CD4-positive, alpha-beta memory T cell (primary cell): ENCODE measurements at regions not wholly inside any gene's neighbourhood (a gene's known extent, or its start where the extent isn't known, plus 50 kb on each side); places are given as distances from the start of the nearest gene placed in this dataset.

Experiments
- CTCF ChIA-PET: fragments of 350-600 bp; sonication (Branson Sonifier 250); formaldehyde crosslinking; loops from one replicate; lab custom pipeline; 2021; ENCODE audit warnings: inconsistent platforms; ENCODE audit not compliant: partially characterized antibody; lab: Charles Lee
- POLR2A ChIA-PET: fragments of 350-600 bp; sonication (Branson Sonifier 250); formaldehyde crosslinking; loops from one replicate; lab custom pipeline; 2021; ENCODE audit not compliant: partially characterized antibody; lab: Charles Lee
- DNase-seq, 5 donors: peaks; one replicate each; pipeline versions ENCODE4 v3.0.0 to v3.0.0-alpha.2; 2020 to 2022; ENCODE audit warnings: mixed read lengths in 1 of 5
- H3K27ac ChIP-seq: one replicate; pipeline ENCODE4 v1.7.0; 2013; ENCODE audit warnings: low read depth, low read length
- H3K27me3 ChIP-seq: 2 replicates; pipeline ENCODE4 v1.7.0; 2013; ENCODE audit warnings: mild to moderate bottlenecking, low read length, moderate library complexity; ENCODE audit not compliant: insufficient read depth
- H3K36me3 ChIP-seq: 2 replicates; pipeline ENCODE4 v1.7.0; 2013; ENCODE audit warnings: mild to moderate bottlenecking, low read length, moderate library complexity; ENCODE audit not compliant: insufficient read depth
- H3K4me1 ChIP-seq: 2 replicates; pipeline ENCODE4 v1.7.0; 2013; ENCODE audit warnings: mild to moderate bottlenecking, low read length, moderate library complexity; ENCODE audit not compliant: insufficient read depth
- H3K4me3 ChIP-seq, 2 donors: one replicate each; pipeline ENCODE4 v1.7.0; 2013; ENCODE audit warnings: low read length in 2 of 2, mild to moderate bottlenecking in 1 of 2
- H3K9me3 ChIP-seq, 2 donors: one replicate each; pipeline ENCODE4 v1.7.0; 2013; ENCODE audit warnings: low read length in 2 of 2, control low read depth in 1 of 2; ENCODE audit not compliant: control insufficient read depth in 1 of 2
- H3K27ac Mint-ChIP-seq, 7 donors: one replicate each; pipeline ENCODE4 v1.8.0; 2020 to 2021; ENCODE audit warnings: mixed read lengths in 7 of 7, mild to moderate bottlenecking in 6 of 7, inconsistent platforms in 3 of 7, moderate library complexity in 3 of 7
- H3K27me3 Mint-ChIP-seq, 2 donors: one replicate each; pipeline ENCODE4 v1.8.0; 2020 to 2021; ENCODE audit warnings: mixed read lengths in 2 of 2
- H3K36me3 Mint-ChIP-seq, 2 donors: one replicate each; pipeline ENCODE4 v1.8.0; 2020 to 2021; ENCODE audit warnings: mixed read lengths in 2 of 2, inconsistent platforms in 1 of 2, mild to moderate bottlenecking in 1 of 2
- H3K4me1 Mint-ChIP-seq, 4 donors: one replicate each; pipeline ENCODE4 v1.8.0; 2020 to 2021; ENCODE audit warnings: mixed read lengths in 4 of 4, mild to moderate bottlenecking in 1 of 4
- H3K4me3 Mint-ChIP-seq, 8 donors: one replicate each; pipeline ENCODE4 v1.8.0; 2020 to 2021; ENCODE audit warnings: mixed read lengths in 8 of 8, mild to moderate bottlenecking in 7 of 8, moderate library complexity in 6 of 8, inconsistent platforms in 3 of 8
- H3K9me3 Mint-ChIP-seq, 8 donors: one replicate each; pipeline ENCODE4 v1.8.0; 2020 to 2021; ENCODE audit warnings: mixed read lengths in 8 of 8, mild to moderate bottlenecking in 5 of 8, inconsistent platforms in 3 of 8, moderate library complexity in 1 of 8
- intact Hi-C: fragments of 100-400 bp; cut with micrococcal nuclease; formaldehyde crosslinking; loops from one replicate; pipeline ENCODE4 v1.15.1; 2023

DNA sequence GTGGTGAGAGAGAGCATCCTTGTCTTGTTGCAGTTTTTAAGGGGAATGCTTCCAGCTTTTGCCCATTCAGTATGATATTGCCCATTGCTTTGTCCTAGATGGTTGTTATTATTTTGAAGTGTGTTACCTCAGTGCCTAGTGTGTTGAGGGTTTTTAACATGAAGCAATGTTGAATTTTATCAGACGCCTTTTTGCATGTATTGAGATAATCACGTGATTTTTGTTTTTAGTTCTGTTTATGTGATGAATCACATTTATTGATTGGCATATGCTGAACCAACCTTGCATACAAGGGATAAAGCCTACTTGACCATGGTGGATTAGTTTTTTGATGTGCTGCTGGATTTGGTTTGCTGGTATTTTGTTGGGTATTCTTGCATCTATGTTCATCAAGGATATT lies 302.3 kb upstream of the G2E3 start:
- Mint-ChIP-seq H3K9me3 (peaks cover 0 to 9% (median 5%) of the 10 kb centered on the region in 8 donors), H3K4me3 (no peak overlapping the region), H3K4me1 (no peaks in the 10 kb centered on the region), H3K27ac (no peak overlapping the region), H3K36me3 (no peaks in the 10 kb centered on the region), H3K27me3 (peaks cover 0 to 1% of the 10 kb centered on the region in 2 donors)
- no peaks in the 10 kb centered on the region for H3K9me3 ChIP-seq
- H3K27ac ChIP-seq: no peak overlapping the region
- DNase-seq: no peak
- no peaks in the 10 kb centered on the region for H3K27me3 ChIP-seq
- H3K4me1 ChIP-seq: no peaks in the 10 kb centered on the region
- H3K4me3 ChIP-seq: no peak overlapping the region
- H3K36me3 ChIP-seq: no peaks in the 10 kb centered on the region
- ChIA-PET CTCF (no interaction called here), POLR2A (no interaction called here)
- intact Hi-C loops: no loop called here

DNA sequence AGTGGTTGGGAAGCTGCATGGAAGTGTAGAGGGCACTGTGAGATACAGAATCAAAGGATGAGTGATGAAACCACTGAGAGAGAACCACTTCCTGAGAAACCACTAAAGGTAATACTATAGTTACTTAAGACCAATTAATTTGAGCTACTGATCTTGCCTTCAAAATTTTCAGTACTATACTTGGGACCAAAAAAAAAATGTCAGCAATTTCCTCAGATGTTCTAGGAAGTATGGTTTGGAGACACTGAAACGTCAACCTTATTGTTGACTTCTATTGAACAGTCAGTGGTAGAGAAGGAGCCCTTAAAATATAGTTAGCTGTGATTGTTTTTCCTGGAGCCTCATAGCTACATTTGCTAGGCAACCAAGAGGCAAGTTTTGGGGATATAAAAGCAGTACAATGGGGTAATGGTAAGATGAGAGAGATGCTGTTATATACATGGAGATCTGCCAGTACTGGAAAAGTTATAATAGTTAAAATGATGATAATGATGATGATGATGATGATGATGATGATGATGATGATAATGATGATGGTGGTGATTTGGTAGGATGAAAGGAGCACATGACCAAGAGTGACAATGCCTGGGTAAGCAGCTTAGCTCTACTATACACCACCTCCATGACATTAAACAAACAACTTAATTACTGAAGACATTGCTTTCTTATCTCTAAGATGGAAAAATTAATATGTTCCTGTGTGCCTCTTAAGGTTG lies 300.9 kb upstream of the G2E3 start:
- Histone ChIP-seq H3K36me3 (no peaks in the 10 kb centered on the region), H3K27me3 (no peaks in the 10 kb centered on the region), H3K4me1 (no peaks in the 10 kb centered on the region), H3K9me3 (no peaks in the 10 kb centered on the region), H3K27ac (no peak overlapping the region), H3K4me3 (no peak overlapping the region)
- H3K36me3 Mint-ChIP-seq: no peaks in the 10 kb centered on the region
- no peak overlapping the region for H3K27ac Mint-ChIP-seq
- ChIA-PET CTCF (interaction anchor here (0.9 to 2.3 kb wide), 3 partner anchors 9 to 19 kb away, joined by 3 to 13 read pairs (median 4); no protein-coding TSS in a partner anchor), POLR2A (no interaction called here)
- H3K9me3 Mint-ChIP-seq: peaks cover 0 to 9% (median 5%) of the 10 kb centered on the region in 8 donors
- H3K27me3 Mint-ChIP-seq: peaks cover 0 to 1% of the 10 kb centered on the region in 2 donors
- H3K4me3 Mint-ChIP-seq: no peak overlapping the region
- H3K4me1 Mint-ChIP-seq: no peaks in the 10 kb centered on the region
- no peak for DNase-seq
- intact Hi-C loops: no loop called here

DNA sequence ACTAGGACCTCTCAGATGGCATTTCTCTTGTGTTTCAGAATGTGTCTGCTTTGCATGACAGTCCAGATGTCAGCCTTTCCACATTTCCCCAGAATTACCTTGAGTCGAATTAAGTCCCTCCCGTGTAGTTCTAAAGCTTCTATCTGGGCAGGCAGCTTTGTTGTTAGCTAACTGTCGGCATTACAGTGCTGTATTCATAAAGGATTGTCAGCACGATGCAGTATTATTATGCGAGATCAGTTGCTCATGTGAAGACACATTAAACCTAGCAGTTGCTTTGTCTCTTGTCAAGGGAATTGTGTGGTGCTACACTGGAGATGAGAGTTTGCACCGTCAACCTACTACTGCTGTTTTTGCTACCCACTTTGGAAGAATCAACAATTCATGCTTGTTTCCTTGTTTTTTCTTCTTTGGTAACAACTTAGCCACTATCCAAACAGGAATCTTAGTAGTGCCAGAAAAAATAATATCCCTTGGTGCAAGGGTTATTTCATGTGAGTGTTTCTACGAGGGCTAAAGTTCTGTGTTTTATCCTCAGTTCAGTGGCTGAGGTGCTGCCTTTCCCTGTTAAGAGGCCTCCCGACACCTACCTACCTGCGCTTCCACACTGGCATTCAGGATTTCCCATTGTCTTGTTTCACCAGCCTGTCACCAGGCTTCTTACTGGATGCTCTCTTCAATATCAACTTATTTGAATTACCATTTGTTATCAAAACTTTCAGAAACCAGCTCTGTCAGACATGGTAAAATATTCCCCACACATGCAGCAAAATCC lies 297.9 kb upstream of the G2E3 start:
- no peaks in the 10 kb centered on the region for H3K36me3 Mint-ChIP-seq
- H3K27me3 Mint-ChIP-seq: peaks cover 0 to 1% of the 10 kb centered on the region in 2 donors
- no peaks in the 10 kb centered on the region for H3K36me3 ChIP-seq
- H3K9me3 ChIP-seq: no peaks in the 10 kb centered on the region
- DNase-seq: no peak
- H3K4me3 ChIP-seq: no peak overlapping the region
- intact Hi-C loops: no loop called here
- H3K27me3 ChIP-seq: no peaks in the 10 kb centered on the region
- ChIA-PET CTCF (interaction anchor here (2.8 kb wide), 1 partner anchor 9 kb away, joined by 7 read pairs; no protein-coding TSS in a partner anchor), POLR2A (no interaction called here)
- no peak overlapping the region for H3K27ac Mint-ChIP-seq
- H3K9me3 Mint-ChIP-seq: peaks cover 0 to 8% (median 5%) of the 10 kb centered on the region in 8 donors
- no peak overlapping the region for H3K4me3 Mint-ChIP-seq
- H3K4me1 Mint-ChIP-seq: no peaks in the 10 kb centered on the region
- H3K27ac ChIP-seq: no peak overlapping the region
- H3K4me1 ChIP-seq: no peaks in the 10 kb centered on the region

DNA sequence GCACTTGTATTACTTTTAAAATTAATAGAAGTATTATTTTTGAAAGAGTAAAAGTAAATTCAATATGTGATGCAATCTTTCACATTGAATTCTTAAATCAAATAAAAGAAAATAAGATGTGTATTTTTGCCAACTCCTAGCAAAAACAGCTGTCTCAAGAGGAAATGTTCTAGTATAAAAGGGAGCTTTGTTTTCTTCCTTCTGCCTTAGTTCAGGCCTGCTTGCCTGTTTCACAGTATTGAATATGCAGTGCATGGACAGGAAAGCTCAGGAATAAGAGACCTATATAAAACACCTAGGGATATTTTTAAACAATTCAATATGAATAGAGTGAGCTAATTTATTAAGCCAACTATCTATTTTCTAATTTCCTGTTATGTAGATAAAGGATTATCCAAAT lies 294.8 kb upstream of the G2E3 start:
- Mint-ChIP-seq H3K9me3 (peaks cover 0 to 2% (median 0%) of the 10 kb centered on the region in 8 donors), H3K4me3 (no peak overlapping the region), H3K27me3 (no peaks in the 10 kb centered on the region), H3K4me1 (no peaks in the 10 kb centered on the region), H3K36me3 (no peaks in the 10 kb centered on the region), H3K27ac (no peak overlapping the region)
- POLR2A ChIA-PET: no interaction called here
- Histone ChIP-seq H3K4me1 (no peaks in the 10 kb centered on the region), H3K4me3 (no peak overlapping the region), H3K27me3 (no peaks in the 10 kb centered on the region), H3K36me3 (no peaks in the 10 kb centered on the region), H3K27ac (no peak overlapping the region), H3K9me3 (no peaks in the 10 kb centered on the region)
- intact Hi-C loops: no loop called here
- no peak for DNase-seq
- CTCF ChIA-PET: no interaction called here

DNA sequence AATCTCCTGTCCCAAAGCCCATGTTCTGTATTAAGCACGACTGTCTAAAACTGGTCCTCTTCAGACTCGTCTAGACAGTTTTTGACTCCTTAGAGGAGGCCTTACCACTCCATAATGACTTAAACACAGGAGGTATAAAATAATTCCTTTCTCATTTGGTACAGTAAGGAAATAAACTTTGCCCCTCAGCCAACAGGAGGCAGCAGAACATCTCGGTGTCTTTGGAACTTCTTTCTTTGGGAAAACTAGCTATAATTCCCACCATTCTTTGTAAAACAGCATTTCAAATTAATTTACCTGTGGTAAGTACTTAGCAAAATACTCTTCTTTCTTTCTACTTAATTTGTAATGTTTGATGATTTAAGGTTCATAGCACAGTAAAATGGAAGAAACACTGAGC lies 292.7 kb upstream of the G2E3 start:
- H3K27me3 Mint-ChIP-seq: peaks cover 0 to 3% of the 10 kb centered on the region in 2 donors
- H3K9me3 Mint-ChIP-seq: peaks cover 0 to 2% (median 0%) of the 10 kb centered on the region in 8 donors
- H3K27ac ChIP-seq: no peak overlapping the region
- H3K27me3 ChIP-seq: no peaks in the 10 kb centered on the region
- H3K36me3 ChIP-seq: no peaks in the 10 kb centered on the region
- H3K4me1 ChIP-seq: no peaks in the 10 kb centered on the region
- H3K4me3 Mint-ChIP-seq: no peak overlapping the region
- no peaks in the 10 kb centered on the region for H3K36me3 Mint-ChIP-seq
- peaks cover 0 to 9% (median 2%) of the 10 kb centered on the region in 4 donors for H3K4me1 Mint-ChIP-seq
- CTCF ChIA-PET: interaction anchor here (1.6 kb wide), 1 partner anchor 9 kb away, joined by 4 read pairs; no protein-coding TSS in a partner anchor
- intact Hi-C loops: no loop called here
- POLR2A ChIA-PET: no interaction called here
- no peak for DNase-seq
- H3K4me3 ChIP-seq: no peak overlapping the region
- H3K27ac Mint-ChIP-seq: no peak overlapping the region
- H3K9me3 ChIP-seq: no peaks in the 10 kb centered on the region

DNA sequence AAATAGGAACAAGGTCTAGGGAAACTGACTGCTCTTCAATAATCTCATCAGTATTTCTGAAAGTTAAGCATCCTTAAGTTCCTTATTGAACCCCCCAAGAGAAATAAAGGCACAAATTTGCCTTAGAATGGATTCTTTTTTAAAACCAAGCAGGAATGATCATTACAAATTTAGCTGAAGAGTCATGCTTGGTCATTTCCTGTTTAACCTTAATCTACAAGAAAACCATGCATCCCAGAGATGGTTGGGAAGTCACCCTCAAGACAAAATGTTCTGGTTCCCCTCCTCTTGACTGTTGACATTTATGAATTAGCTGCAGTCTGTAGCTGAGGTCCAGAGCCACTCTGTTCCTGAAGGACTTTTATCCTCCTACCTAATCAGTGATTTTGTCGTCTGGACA lies 291.8 kb upstream of the G2E3 start:
- Mint-ChIP-seq H3K36me3 (no peaks in the 10 kb centered on the region), H3K4me1 (peaks cover 0 to 9% (median 2%) of the 10 kb centered on the region in 4 donors), H3K27ac (no peak overlapping the region), H3K9me3 (peaks cover 0 to 2% (median 0%) of the 10 kb centered on the region in 8 donors), H3K4me3 (no peak overlapping the region), H3K27me3 (peaks cover 0 to 3% of the 10 kb centered on the region in 2 donors)
- POLR2A ChIA-PET: no interaction called here
- Histone ChIP-seq H3K9me3 (no peaks in the 10 kb centered on the region), H3K27ac (no peak overlapping the region), H3K4me3 (no peak overlapping the region), H3K36me3 (no peaks in the 10 kb centered on the region), H3K27me3 (no peaks in the 10 kb centered on the region), H3K4me1 (no peaks in the 10 kb centered on the region)
- CTCF ChIA-PET: interaction anchor here (0.8 to 1.6 kb wide), 2 partner anchors 9 to 18 kb away, joined by 3 to 4 read pairs; no protein-coding TSS in a partner anchor
- intact Hi-C loops: no loop called here
- DNase-seq: no peak
